Naive B cell (primary cell): ENCODE measurements at regions not wholly inside any gene's neighbourhood (a gene's known extent, or its start where the extent isn't known, plus 50 kb on each side); places are given as distances from the start of the nearest gene placed in this dataset.

ENCODE experiments used
- ATAC-seq, 2 donors: fragments of 150-1000 bp; cut with Tn5 transposase; 2 replicates each; pipeline ENCODE4 v1.10.0; 2021; ENCODE audit warnings: low read depth in 2 of 2, mild to moderate bottlenecking in 2 of 2, moderate library complexity in 2 of 2
- DNase-seq: peaks from one replicate; pipeline ENCODE4 v3.0.0; 2022
- H3K27ac Mint-ChIP-seq, 6 donors: one replicate each; pipeline ENCODE4 v1.8.0; 2020 to 2022; ENCODE audit warnings: mild to moderate bottlenecking in 6 of 6, mixed read lengths in 6 of 6, moderate library complexity in 5 of 6, inconsistent platforms in 2 of 6
- H3K27me3 Mint-ChIP-seq, 3 donors: one replicate each; pipeline ENCODE4 v1.8.0; 2021 to 2022; ENCODE audit warnings: mixed read lengths in 3 of 3, mild to moderate bottlenecking in 1 of 3
- H3K36me3 Mint-ChIP-seq, 2 donors: one replicate each; pipeline ENCODE4 v1.8.0; 2020 to 2022; ENCODE audit warnings: mixed read lengths in 2 of 2, inconsistent platforms in 1 of 2, mild to moderate bottlenecking in 1 of 2
- H3K4me1 Mint-ChIP-seq, 3 donors: one replicate each; pipeline ENCODE4 v1.8.0; 2020 to 2022; ENCODE audit warnings: mixed read lengths in 3 of 3, inconsistent platforms in 1 of 3, mild to moderate bottlenecking in 1 of 3, moderate library complexity in 1 of 3
- H3K4me3 Mint-ChIP-seq, 8 donors: one replicate each; pipeline ENCODE4 v1.8.0; 2020 to 2022; ENCODE audit warnings: mild to moderate bottlenecking in 8 of 8, mixed read lengths in 8 of 8, moderate library complexity in 8 of 8, inconsistent platforms in 2 of 8
- H3K9me3 Mint-ChIP-seq, 7 donors: one replicate each; pipeline ENCODE4 v1.8.0; 2020 to 2022; ENCODE audit warnings: mixed read lengths in 7 of 7, mild to moderate bottlenecking in 5 of 7, inconsistent platforms in 2 of 7, moderate library complexity in 1 of 7

- peaks cover 0 to 3% (median 0%) of the 10 kb centered on the region in 7 donors for H3K9me3 Mint-ChIP-seq
Measured at GRCh38 chr1:198056255-198056654, 100.5 kb upstream of the NEK7 start.

DNA sequence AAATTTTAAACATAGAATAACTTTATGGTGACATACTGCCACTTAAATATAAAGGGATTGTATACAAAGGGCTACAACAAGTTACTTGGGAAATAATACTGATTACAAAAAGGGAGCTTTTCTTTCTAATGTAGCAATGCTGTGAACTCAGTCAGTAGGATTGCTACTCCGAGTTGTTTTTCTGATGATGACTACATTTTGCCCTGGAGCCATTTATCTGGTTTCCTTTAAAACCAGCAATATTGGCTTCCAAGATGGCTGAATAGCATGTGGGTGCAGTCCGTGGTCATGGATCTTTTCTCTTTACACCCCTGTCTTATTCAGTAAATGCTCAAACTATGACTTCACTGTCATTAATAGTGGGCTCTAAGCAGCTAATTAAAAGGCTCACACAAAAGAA lies 92.6 kb upstream of the NEK7 start:
- DNase-seq, result no peak
- no peak for ATAC-seq
- Mint-ChIP-seq H3K36me3 (no peaks in the 10 kb centered on the region), H3K4me1 (no peaks in the 10 kb centered on the region), H3K9me3 (no peaks in the 10 kb centered on the region), H3K4me3 (no peak overlapping the region), H3K27ac (no peak overlapping the region), H3K27me3 (peaks cover 0 to 6% (median under 1%) of the 10 kb centered on the region in 3 donors)

More at GRCh38 chr1:198056255-198056654, 100.5 kb upstream of the NEK7 start:
- H3K27me3 Mint-ChIP-seq, result peaks cover 0 to 17% (median 7%) of the 10 kb centered on the region in 3 donors
- ATAC-seq, result no peak
- H3K27ac Mint-ChIP-seq, result no peak overlapping the region
- peak overlapping the region in 1 of 8 donors; percentile 18 for H3K4me3 Mint-ChIP-seq
- H3K4me1 Mint-ChIP-seq, result peaks cover 0 to 4% (median 0%) of the 10 kb centered on the region in 3 donors
- H3K36me3 Mint-ChIP-seq, result no peaks in the 10 kb centered on the region
- no peak for DNase-seq

DNA sequence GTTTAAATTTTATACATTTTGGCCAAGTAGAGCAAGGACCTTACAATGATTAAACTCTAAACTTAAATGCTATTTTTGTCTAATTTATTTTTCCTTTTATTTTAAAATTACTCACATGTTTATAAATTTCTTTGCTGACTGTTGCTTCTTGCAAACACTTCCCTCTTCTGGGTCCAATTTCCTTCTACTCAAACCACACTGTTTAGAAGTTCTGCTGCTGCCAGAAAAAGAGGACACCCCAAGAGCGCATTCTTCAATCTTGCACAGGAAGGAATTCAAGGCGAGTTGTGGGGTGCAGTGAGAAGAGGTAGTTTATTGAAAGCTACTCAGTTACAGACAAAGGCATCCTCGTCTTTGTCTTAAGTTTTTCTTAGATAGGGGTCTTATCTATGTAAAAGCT lies 88.5 kb upstream of the NEK7 start:
- Mint-ChIP-seq H3K4me3 (no peak overlapping the region), H3K36me3 (no peaks in the 10 kb centered on the region), H3K27me3 (peaks cover 0 to 20% (median 18%) of the 10 kb centered on the region in 3 donors), H3K4me1 (no peaks in the 10 kb centered on the region), H3K9me3 (peaks cover 0 to 4% (median 0%) of the 10 kb centered on the region in 7 donors), H3K27ac (no peak overlapping the region)
- ATAC-seq (no peak), DNase-seq (no peak)

DNA sequence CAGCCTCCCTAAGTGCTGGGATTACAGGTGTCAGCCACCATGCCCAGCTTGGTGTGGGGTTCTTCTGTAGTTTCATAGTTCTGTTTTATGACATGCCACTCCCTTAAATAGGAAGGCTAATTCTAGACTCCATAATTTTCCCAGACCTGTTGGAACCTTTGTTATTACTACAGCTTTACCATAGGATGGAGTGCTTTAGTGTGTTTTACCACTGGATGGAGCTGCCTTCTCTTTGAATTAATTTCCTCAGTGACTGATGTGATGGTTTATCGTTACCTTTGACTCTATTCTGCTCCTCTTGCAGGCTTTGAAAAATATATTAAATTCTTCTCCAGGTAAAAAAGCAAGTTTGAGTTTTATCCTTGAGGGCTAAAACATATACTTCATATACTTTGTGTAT lies 84.6 kb upstream of the NEK7 start:
- peak overlapping the region in 2 of 6 donors; percentile 30 to 45 for H3K27ac Mint-ChIP-seq
- no peak overlapping the region for H3K4me3 Mint-ChIP-seq
- H3K27me3 Mint-ChIP-seq, result peaks cover 4 to 35% (median 28%) of the 10 kb centered on the region in 3 donors
- H3K36me3 Mint-ChIP-seq, result no peaks in the 10 kb centered on the region
- H3K9me3 Mint-ChIP-seq, result peaks cover 0 to 4% (median 0%) of the 10 kb centered on the region in 7 donors
- no peaks in the 10 kb centered on the region for H3K4me1 Mint-ChIP-seq
- ATAC-seq (no peak), DNase-seq (no peak)

- H3K27ac Mint-ChIP-seq, result no peak overlapping the region
- no peak overlapping the region for H3K4me3 Mint-ChIP-seq
- peaks cover 9 to 28% (median 27%) of the 10 kb centered on the region in 3 donors for H3K27me3 Mint-ChIP-seq
- ATAC-seq (no peak), DNase-seq (no peak)
- no peaks in the 10 kb centered on the region for H3K36me3 Mint-ChIP-seq
- H3K4me1 Mint-ChIP-seq, result no peaks in the 10 kb centered on the region
- H3K9me3 Mint-ChIP-seq, result peaks cover 3 to 8% (median 4%) of the 10 kb centered on the region in 7 donors
Measured at GRCh38 chr1:198075296-198075695, 81.5 kb upstream of the NEK7 start.

DNA sequence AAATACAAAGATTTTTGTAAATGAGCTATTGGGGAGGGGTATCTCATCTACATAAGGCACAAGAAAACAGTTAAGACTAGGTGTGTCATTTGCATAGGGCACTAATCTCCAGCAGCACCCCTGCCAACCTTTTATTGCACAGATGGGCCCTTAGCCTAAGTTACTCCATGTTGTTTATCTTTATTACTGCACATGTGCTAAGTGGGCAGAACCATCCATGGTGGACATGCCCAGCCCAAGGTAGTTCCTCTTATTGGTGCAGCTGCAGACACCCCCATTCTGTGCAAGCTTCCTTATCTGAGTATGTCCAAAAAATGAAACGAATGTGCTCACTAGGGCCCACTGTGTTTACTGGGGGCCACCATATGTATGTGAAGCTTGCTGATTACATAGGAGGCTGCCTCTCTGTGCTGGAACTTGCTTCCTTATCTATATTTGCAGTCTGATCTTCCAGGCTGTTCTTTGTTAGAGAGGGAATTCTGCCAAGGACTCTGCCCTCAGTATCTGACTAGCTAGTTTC lies 77.3 kb upstream of the NEK7 start:
- DNase-seq (no peak), ATAC-seq (no peak)
- no peaks in the 10 kb centered on the region for H3K36me3 Mint-ChIP-seq
- H3K27me3 Mint-ChIP-seq, result peaks cover 4 to 5% (median 5%) of the 10 kb centered on the region in 3 donors
- no peaks in the 10 kb centered on the region for H3K4me1 Mint-ChIP-seq
- peaks cover 3 to 6% (median 4%) of the 10 kb centered on the region in 7 donors for H3K9me3 Mint-ChIP-seq
- no peak overlapping the region for H3K27ac Mint-ChIP-seq
- no peak overlapping the region for H3K4me3 Mint-ChIP-seq

DNA sequence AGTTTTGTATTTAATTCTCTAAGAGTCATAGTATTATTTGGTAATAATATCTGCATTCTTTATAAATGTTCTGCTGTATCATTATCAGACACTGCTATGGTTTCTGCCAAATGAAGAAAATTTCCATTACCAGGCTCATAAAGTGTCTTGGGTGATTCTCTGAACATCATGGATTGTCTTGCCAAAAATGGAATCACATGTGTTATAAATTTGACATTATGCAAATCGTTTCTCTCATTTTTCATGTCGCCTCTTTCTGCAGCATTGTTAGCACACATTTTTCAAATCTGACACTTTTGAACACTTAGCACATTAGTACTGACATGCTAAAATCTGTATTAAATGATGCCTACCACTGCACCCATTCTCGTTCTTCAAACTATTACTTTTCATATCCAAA lies 74.2 kb upstream of the NEK7 start:
- Mint-ChIP-seq H3K27ac (no peak overlapping the region), H3K9me3 (peaks cover 3 to 6% (median 4%) of the 10 kb centered on the region in 7 donors), H3K27me3 (peaks cover 0 to 5% (median 0%) of the 10 kb centered on the region in 3 donors), H3K4me3 (no peak overlapping the region), H3K4me1 (no peaks in the 10 kb centered on the region), H3K36me3 (no peaks in the 10 kb centered on the region)
- no peak for ATAC-seq
- DNase-seq, result no peak

DNA sequence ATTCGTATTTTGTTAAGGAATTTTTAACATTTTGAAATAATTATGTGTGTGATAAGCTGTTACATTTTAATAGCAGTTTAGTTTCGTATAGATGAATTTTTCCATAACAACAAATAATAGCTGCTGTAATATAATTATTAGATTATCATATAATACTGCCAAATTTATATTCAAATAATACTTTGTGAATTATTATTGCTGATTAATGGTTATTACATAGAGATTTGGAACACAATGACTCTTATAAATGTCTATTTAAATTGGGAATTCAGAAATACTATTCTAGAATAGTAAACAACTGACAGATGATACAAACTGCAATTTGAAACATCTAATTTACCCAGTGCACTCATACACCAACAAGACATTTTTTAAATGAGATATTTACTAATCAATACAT lies 73.2 kb upstream of the NEK7 start:
- no peak overlapping the region for H3K4me3 Mint-ChIP-seq
- H3K9me3 Mint-ChIP-seq, result peaks cover under 1 to 2% (median 2%) of the 10 kb centered on the region in 7 donors
- DNase-seq (no peak), ATAC-seq (no peak)
- H3K27me3 Mint-ChIP-seq, result peaks cover 0 to 1% (median 0%) of the 10 kb centered on the region in 3 donors
- no peak overlapping the region for H3K27ac Mint-ChIP-seq
- no peaks in the 10 kb centered on the region for H3K36me3 Mint-ChIP-seq
- H3K4me1 Mint-ChIP-seq, result peaks cover 0 to 2% (median 0%) of the 10 kb centered on the region in 3 donors

DNA sequence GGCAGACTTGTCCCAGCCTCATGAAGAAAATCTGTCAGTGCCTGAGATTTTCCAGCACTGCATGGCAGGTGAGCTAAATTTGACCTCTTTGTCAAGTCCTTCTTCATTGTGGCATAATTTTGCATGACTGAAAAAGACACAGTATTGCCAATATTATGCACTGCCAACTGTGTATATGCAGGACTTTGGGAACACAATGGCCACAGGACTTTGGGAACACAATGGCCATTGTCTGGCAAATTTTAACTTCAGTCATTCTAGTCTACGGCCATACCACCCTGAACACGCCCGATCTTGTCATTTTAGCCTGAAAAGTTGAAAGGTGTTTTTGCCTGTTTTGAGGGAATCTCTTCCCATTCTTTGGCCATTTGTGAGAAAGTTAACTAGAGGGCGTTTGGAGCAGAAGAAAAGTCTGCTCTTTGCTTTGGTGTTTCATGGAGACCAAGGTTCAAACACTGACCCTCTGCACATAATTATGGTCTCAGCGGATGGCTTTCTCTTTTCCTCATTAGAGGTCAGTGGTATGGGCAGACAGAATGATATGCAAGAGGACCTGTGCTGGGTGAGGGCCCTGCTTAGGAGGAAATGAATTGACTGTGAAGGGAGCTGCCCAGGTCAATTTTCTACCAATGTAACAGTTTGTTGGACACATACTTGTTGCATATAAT lies 72.4 kb upstream of the NEK7 start:
- H3K9me3 Mint-ChIP-seq, result no peaks in the 10 kb centered on the region
- peaks cover 0 to 2% (median 0%) of the 10 kb centered on the region in 3 donors for H3K4me1 Mint-ChIP-seq
- ATAC-seq (no peak), DNase-seq (no peak)
- no peaks in the 10 kb centered on the region for H3K36me3 Mint-ChIP-seq
- H3K27me3 Mint-ChIP-seq, result no peaks in the 10 kb centered on the region
- H3K27ac Mint-ChIP-seq, result no peak overlapping the region
- H3K4me3 Mint-ChIP-seq, result no peak overlapping the region

DNA sequence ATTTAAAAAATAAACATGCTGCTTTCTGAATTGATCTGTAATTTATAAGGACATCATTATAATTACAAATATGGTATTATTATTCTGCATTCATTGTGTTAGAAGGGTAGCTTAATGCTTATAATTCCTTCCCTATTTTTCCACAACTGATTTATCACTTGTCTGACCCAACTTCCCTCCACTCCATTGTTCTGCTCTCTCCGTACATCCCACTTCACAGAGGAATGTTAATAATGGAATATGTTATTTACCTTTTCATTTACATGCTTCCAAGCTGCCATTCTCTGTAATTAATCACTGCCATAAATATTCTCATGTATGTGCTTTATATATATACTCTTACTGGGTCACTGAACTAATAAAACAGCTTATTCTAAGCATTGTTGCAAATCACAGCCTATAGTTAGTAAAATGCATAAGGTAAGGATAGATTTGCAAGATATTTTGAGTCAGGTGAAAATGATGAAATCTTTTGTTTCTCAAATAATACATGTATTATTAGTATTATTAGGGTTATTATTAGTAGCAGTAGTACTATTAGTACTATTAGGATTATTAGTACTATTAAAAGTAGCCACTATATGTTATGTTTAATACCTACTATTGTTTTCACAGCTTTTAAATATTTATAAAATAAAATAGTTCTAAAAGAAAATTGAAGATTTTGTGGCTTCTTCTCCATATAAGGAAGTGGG lies 70.6 kb upstream of the NEK7 start:
- Mint-ChIP-seq H3K9me3 (no peaks in the 10 kb centered on the region), H3K4me3 (no peak overlapping the region), H3K36me3 (no peaks in the 10 kb centered on the region), H3K27ac (no peak overlapping the region), H3K4me1 (peaks cover 0 to 2% (median 0%) of the 10 kb centered on the region in 3 donors), H3K27me3 (peaks cover 0 to 4% (median 0%) of the 10 kb centered on the region in 3 donors)
- DNase-seq (no peak), ATAC-seq (no peak)

DNA sequence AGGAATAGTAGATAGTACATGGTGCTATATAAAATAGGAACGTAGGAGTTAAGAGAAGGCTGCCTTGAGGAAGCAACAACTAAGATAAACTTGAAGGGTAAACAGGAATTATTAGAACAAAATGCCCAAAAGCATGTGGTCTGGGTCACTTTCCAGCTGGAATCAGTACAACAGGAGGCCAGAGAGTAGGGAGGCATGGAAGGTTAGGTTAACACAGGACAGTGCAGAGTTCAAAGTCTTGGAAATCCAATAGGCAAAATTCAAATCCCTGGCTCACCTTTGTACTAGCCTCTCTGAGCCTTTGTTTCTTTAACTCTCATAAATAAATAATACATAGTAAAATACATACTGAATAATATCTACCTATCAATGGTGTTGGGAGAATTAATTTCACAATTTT lies 69.0 kb upstream of the NEK7 start:
- Mint-ChIP-seq H3K4me3 (no peak overlapping the region), H3K27me3 (peaks cover 0 to 5% (median 0%) of the 10 kb centered on the region in 3 donors), H3K4me1 (peaks cover 0 to 2% (median 0%) of the 10 kb centered on the region in 3 donors), H3K27ac (no peak overlapping the region), H3K9me3 (no peaks in the 10 kb centered on the region), H3K36me3 (no peaks in the 10 kb centered on the region)
- ATAC-seq (no peak), DNase-seq (no peak)

DNA sequence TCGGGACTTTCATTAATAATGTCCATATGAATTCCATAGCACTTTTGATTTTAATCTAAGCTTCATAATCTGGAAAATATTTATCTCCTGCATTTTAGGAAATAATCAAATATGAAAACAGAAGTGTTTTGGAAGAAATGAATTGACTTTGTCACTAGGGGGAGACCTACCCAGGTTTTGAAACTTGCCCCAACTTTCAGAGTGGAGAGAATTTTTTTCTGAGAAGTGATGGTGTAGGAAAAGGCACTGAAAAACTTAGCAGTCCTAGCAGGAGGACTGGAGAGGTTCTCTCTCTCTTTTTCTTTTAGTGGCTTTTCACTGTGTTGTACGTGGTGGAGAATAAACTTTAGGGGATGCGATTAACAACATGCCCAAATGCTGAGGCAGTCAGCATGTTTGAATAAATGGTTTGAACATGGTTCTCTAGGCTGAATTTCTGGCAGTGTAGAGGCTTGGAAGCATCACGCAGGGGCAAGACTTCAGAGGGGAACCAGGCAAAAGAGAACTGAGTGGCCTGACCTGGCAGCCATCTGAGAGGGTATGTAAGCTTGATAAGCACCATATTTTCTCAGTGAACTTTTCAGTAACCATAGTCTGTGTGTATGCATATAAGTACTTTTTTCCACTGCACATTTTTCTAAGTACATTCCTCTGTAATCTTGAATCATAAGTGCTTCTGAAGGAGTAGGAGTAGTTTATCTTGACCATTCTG lies 68.3 kb upstream of the NEK7 start:
- Mint-ChIP-seq H3K4me3 (peak overlapping the region in 1 of 8 donors; percentile 58), H3K27ac (peak overlapping the region in 1 of 6 donors; percentile 28), H3K4me1 (peaks cover 0 to 2% (median 0%) of the 10 kb centered on the region in 3 donors), H3K27me3 (peaks cover 0 to 5% (median 0%) of the 10 kb centered on the region in 3 donors), H3K9me3 (no peaks in the 10 kb centered on the region), H3K36me3 (no peaks in the 10 kb centered on the region)
- DNase-seq, result peak; percentile 25
- peak in 1 of 2 donors; percentile 27 for ATAC-seq

GRCh38 chr1:198096390-198096789 lies 60.4 kb upstream of the NEK7 start:
- peaks cover 0 to 7% (median under 1%) of the 10 kb centered on the region in 3 donors for H3K27me3 Mint-ChIP-seq
- DNase-seq, result no peak
- H3K4me1 Mint-ChIP-seq, result no peaks in the 10 kb centered on the region
- no peak for ATAC-seq
- no peaks in the 10 kb centered on the region for H3K9me3 Mint-ChIP-seq
- no peaks in the 10 kb centered on the region for H3K36me3 Mint-ChIP-seq
- no peak overlapping the region for H3K4me3 Mint-ChIP-seq
- H3K27ac Mint-ChIP-seq, result peak overlapping the region in 1 of 6 donors; percentile 14
